Pons (tissue), 1 donor: ENCODE measurements at regions not wholly inside any gene's neighbourhood (a gene's known extent, or its start where the extent isn't known, plus 50 kb on each side); places are given as distances from the start of the nearest gene placed in this dataset.

ENCODE experiments used
- DNase-seq: peaks from one replicate; pipeline ENCODE4 v3.0.0-alpha.2; 2016; ENCODE audit warnings: low spot score

DNA sequence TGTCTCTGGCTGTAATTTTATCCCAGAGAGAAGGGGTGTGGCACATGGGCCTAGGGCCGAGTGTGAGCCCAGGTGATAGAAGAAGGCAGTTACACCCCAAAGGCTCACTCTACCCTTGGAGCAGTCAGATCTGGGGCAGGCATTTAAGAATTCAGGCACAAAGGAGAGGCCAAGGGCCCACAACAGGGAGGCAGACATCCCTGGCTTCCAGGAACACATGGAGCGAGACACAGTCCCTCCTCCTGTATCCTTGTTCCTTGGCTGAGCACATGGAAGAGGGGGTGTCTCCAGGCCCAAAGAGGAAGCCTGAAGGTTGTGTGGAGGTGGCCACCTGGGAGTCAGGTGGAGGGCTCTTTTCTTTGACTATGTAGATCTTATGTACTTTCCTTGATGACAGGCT lies 286.2 kb downstream of the RPS24 start:
- no peak for DNase-seq

DNA sequence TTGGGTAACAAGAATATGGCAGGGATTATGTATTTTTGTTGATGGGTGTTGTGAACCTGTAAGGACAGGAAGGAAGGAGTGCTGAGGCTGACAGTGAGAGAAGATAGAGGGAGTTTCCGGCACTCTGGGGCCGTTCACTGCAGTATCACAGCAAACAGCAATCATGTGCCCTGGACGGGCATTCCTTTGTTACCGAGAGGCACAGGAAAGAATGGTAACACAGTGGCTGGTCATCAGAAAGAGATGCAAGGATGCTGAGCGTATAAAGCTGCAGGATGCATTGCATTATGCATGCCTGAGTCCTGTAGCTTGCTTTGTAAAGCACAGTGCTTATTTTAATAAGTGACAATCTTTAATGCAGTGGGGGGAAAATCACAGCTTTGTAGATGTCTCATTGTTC lies 286.8 kb downstream of the RPS24 start:
- DNase-seq: no peak

DNA sequence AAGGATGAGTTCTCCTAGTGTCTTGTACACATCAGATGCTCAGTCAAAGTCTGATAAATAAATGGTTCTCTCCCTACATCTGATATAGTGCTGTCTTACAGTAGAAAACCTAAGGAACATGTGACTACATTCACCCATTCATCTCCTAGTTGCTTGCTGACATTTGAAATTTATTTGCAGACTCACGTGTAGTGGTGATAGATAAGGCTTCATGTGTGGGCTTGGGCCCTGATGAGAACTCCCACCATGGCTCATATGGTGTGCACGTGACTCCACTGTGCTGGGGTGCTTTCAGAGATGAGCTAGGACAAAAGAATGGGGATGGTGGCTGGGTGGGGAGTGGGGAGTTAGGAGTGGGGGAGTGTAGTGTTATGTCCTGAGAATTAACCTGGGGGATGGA lies 287.3 kb downstream of the RPS24 start:
- no peak for DNase-seq

DNA sequence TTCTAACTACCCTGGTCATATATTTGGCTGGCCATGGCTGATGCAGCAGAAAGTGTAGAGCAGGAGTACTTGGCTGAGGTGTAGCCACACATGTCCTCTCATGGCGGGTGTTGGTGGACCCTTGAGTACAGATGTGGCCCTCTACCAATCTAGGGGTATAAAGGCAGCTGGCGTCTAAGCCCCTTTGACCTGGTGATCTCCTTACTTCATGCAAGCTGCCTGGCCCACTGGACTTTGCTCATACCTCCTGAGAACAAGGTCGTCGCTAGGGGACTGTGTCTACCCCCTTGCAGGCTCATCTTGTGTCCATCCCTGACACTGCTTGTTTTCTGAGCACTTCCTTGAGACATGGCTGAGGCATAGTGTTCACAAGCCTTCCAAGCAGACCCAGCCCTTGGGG lies 287.8 kb downstream of the RPS24 start:
- DNase-seq: no peak

DNA sequence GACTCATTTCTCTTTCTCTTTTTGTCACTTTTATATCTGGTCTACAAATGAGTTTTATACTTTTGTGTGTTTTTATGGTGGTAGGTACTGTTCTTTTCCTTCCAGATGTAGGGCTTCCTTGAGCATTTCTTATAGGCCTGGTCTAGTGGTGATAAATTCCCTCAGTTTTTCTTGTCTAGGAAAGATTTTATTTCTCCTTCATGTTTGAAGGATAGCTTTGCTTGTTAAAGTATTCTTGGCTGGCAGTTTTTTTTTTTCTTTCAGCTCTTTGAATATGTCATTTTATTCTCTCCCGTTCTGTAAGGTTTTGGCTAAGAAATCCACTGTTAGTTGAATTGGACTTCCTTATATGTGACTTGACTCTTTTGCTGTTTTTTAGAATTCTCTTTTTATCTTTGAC lies 292.7 kb downstream of the RPS24 start:
- no peak for DNase-seq

DNA sequence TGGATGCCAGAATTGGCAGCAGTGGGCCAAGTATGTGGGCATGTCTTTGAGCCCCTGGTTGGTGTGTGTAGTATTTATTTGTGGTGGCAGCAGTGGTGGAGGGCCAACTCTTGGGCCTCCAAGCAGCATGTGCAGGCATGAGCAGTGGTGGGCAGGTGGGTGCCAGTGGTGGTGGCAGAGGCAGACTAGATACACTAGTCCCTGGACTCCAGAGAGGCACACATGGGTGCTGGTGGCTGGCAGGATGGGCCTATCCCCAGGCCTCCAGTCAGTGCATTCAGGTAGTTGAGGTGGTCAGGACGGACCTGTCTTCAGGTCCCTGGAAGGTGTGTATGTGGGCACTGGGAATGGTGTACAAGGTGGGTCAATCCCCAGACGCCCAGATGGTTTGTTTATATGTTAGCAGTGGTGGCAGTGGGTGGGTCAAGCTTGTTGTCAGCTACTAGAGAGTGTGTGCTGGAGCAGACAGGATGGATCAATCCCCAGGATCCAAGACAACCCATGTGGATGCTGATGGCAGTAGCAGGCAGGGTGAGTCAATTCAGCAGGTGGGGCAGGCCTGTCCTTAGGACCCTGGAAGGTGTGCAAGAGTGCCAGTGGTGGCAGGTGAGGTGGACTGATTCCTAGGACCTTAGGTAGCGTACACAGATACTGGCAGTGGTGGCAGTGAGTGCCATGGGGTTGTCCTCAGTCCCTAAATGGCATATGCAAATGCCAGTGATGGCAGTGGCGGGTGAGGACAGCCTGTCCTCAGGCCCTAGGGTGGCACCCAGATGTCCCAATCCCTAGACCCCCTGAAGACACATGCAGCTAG lies 294.3 kb downstream of the RPS24 start:
- no peak for DNase-seq

DNA sequence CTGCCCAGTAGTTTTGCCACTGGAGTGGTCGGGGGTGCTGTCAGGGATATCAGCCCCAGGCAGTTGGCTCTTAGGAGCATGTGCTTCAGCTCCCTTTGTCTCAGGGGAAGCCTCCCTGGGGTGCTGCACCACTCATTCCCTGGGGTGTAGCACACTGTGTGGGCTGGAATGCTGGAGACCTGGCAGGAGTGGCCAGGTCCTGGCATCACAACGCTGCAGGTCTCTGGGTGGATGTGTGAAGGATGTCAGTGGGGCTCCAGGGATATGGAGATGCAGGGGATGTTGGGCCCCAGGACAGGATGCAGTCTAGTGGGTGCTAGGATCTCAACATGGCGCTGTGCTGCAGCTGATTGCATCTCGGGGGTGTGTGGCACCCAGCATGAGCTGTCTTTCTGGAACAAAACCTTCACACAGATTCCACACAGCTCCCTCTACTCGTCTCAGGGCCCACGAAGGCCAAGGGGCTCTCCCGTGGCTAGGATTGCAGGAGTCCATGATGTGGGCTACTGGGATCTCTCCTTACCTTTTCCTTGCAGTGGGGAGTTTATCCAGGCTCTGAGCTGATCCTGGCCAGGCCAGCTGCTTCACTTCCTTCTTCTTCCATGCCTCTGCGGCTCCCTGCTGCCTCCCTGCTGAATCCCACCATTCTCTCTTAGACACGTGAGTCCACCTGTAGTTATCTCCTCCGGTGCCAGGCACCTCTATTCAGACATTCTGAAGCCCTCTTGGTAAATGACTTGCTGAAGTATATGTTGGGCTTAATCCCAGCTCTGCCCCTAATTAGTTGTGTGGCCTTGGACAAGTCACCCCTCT lies 295.1 kb downstream of the RPS24 start:
- DNase-seq: no peak

DNA sequence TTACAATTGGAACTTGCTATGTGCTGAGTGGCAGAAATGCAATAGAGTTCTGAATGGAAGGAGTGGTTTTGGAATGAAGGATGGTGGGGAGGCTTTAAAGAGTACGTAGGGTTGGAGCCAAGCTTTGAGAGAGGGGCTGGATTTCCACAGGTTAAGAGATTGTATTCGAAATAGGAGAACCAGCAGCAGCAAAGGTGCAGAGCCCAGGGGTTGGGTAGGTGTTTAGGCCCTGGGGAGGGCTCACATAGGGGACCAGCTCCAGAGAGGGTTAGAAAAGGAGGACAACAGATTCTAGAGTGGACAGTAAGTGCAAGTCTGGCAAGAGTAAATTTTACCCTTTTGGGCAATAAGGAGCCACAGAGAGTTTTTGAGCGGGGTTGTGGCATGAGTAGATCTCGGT lies 297.2 kb downstream of the RPS24 start:
- no peak for DNase-seq

DNA sequence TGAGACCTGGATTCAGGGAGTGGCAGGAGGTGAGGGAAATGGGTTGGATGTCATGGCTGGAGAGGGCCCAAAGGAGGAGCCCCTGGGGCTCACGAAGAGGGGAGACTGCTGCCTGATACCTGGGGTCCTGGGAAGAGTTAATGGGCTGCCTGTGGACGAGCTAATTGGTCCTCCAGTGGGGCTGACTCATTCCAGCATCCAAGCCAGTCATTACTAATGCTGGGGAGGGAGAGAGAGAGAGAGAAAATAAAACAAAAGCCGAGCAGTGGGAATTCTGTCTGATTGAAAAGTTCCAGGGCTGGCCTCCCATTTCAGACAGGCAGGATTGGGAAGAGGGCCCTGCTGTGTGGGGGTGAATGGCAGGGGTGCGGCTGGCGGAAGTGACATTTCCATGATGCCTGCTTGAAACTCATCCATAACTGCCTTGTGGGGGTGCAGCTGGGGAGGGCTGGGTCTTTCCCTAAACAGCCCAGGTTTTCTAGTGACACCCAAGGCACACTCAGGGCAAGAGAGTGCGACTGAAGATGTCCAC lies 297.8 kb downstream of the RPS24 start:
- DNase-seq: no peak

DNA sequence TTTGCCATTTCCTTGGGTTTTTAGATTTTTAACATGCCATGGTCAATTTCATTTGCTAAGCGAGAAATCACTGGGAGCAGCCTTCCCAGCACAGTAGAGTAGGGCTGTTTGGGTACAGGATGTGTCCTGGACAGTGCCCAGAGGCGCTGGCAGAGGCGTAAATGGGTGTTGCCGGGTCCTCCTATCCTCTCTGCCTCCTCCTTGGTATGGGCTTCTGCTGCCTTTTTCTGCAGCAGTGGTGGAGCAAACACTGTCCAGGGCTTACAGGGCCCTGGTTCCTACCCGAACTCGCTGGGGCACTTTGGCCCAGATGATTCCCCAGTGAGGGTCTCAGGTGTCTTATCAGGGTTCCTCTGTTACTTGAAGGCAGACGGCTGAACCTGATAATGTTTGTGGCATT lies 298.3 kb downstream of the RPS24 start:
- no peak for DNase-seq

DNA sequence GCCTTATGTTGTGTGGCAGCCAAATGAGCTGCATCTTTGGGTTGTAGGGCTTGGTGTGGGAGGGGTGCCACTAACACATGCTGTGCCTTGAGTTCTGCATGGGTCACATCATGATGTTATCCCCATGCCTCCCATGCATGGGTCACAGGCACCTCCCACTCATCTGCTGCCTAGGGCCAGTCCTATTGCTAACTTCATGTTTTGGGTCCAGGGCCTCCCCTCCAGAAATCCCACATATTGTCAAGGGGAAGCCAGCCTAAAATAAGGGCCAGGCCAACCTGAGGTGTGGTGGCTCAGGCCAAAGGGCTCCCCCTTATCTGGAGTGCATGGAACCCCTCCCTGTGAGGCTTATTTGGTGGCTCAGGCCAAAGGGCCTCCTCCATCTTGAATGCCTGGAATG lies 299.0 kb downstream of the RPS24 start:
- DNase-seq: no peak

DNA sequence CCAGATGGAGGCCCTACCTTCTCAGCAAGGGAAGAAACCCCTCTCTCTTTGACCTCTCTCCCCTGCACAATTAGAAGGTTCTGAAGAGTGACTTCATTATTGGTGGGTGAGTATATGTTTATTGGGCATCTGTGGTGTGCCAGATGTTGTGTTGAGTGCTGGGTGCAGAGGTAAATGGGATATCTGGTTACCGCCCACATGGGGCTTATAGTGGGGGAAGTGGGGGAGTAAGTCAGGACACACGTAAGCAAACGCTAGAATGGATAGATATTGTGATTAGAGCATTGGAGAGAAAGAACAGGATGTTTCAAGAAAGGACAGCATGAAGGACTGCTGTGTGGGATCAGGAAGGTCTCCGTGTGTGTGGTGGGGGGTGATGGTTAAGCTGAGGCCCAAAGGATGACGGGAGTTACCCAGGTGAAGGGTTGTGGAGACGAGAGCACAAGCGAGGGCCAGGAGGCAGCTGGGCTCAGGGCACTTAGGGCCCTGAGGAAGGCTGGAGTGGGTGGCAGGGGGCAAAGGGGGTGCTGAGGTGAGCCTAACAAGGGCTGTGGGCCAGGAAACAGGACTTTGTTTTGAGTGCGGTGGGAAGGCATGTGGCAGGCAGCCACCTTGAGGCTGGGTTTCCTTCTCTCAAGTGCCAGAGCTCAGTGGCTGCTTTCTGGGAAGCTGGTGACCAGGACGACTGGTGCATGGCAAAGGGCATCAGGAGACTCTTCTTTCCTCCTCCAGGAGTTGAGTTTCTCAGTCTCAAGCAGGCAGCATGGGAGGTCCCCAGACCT lies 299.9 kb downstream of the RPS24 start:
- no peak for DNase-seq

DNA sequence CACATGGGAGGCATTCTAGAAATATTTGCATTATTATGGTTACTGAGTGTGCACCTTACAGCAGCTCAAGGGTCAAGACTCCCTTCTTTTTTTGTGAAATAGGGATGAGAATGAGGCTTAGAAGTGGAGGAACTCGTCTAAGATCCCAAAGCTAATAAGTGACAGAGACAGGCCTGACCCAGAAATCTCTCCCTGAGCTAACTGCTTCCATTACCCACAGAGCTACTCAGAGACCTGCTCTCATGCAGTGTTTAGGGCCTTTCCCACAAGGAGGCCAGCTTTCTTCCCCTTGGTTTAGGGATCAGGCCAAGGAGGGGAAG lies 301.7 kb downstream of the RPS24 start:
- no peak for DNase-seq

DNA sequence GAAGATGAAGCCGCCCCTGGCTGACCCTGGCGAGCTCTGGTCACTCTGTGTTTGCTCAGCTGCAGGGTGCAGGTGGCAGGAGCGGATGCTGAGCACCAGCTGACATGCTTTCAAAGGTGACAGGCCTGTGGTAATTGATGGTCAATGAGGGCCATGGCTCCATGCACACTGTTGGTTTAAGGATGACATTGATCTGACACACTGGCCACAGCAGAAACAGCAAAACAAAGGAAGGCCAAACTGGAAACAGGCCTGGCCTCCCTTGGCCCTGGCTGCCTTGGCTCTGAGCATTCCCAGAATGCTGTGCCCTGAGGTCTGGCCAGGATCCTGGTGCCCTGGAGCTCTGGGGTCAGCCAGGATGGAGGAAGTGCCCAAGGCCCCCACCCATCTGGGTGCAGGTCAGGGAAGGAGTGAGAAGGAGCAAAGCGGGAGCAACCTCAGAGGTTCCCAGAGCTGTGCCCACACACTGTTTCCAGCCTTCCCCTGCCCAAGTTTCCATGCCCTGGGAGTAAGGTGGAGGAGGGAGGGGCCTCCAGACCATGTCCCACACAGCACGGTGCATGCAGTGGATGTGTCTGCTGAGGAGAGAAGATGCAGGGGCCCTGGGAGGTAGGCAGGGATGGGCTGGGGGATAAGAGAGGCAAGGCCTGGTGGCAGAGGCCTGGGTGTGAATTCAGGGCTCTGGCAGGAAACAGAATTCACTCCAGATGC lies 302.2 kb downstream of the RPS24 start:
- DNase-seq: no peak

DNA sequence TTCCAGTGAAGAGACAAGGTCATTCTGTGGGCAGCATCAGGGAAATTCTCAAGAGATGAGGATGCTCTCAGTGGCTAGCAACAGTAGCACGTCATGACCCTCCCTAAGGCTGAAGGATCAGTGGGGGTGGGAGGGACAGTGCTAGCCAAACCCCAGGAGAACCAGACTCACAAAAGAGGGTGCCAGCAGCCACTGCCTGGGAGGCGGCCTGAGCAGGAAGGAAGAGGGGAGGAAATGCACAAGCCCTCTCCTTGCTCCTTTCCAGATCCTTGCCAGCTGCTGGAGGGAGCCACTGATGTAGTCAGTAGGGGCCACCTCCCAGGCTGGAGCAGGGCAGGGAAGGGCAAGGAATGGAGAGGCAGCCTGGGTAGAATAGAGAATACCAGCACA lies 302.7 kb downstream of the RPS24 start:
- DNase-seq: no peak

DNA sequence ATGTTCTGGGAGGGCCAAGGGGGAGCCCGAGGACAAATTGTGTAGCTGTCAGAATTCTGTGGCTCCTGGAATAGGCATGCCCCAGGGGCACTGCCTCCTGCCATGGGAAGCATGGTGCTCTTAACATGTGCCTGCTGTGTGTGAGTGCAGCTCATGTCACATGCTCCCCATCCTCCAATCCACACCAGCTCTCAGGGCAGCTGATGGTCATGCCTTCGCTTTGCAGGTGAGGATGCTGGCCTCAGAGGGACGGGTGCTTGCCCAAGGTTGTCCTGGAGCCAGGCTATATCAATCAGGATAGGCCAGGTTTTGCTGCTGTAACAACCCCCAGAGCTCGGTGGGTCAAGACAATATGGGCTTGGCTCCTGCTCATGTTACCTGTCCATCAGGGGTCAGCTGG lies 303.4 kb downstream of the RPS24 start:
- DNase-seq: no peak

DNA sequence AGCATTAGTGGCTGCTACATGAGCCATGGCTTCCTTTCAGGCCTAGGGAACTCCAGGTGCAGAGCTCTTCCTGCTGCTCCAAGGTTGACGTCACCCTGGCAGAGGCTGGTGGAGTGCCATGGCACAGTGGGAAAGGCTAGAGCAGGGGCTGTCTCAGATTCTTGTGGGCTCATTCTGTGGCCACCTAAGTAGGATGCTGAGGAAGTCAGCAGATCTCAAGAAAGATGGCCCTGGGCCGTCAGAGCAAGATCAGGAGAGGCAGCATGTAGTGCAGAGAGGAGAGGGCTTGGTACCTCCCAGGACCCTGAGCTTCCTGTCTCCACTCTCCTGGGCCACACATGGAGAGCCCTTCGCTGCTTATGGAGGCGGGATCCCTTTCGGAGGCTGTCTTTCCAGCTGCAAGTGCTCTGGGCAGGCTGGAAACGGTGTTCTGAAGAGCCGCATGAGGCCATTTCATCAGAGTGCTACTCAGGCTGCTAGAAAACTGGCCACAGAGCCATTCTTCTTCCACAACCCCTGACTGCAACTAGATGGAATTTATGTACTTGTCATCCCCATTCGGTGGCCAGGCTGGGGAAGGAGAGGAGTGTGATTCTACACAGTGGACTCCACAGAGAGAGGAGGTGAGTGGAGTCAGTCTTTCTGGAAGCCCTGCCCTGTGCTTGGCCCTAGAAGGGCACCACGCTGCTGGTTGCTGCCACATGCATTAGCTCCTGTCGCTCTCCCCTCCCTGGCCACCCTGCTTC lies 304.2 kb downstream of the RPS24 start:
- DNase-seq: no peak

DNA sequence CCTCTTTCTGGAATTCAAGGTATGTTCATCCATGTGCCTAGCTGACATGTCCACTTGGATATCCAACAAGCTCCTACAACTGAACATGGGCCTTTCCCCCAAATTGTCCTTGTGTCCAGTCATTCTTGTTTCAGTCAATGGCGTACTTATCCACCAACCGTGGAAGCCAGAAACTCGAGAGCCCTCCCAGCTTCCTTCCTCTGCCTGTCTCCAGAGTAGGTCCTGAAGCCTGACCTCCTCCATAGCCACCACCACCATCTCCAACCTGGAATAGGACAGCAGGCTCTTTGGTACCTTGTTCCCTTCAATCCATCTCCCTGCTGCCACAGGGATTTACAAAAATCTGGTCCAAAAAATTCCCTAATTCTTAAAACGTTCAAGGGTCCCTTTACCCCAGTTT lies 305.1 kb downstream of the RPS24 start:
- no peak for DNase-seq

DNA sequence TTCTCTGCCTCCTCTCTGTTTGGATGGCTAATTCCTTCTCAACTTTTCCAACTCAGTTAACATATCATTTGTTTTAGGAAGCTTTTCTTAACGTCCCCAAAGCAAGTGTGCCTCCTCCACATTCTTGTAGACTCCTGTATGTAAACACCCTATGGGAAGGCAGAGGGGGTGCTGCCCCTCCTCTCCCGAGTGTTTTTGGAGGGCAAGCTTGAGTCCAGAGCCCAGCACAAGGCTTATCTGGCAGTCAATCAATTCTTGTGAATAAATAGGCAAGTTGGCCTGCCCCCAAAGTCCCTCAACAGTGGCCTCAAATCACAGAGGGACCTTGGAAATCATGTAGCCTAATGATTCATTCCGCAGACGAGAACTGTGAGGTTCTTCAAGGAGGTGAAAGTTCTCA lies 305.6 kb downstream of the RPS24 start:
- peak; percentile 21 for DNase-seq

DNA sequence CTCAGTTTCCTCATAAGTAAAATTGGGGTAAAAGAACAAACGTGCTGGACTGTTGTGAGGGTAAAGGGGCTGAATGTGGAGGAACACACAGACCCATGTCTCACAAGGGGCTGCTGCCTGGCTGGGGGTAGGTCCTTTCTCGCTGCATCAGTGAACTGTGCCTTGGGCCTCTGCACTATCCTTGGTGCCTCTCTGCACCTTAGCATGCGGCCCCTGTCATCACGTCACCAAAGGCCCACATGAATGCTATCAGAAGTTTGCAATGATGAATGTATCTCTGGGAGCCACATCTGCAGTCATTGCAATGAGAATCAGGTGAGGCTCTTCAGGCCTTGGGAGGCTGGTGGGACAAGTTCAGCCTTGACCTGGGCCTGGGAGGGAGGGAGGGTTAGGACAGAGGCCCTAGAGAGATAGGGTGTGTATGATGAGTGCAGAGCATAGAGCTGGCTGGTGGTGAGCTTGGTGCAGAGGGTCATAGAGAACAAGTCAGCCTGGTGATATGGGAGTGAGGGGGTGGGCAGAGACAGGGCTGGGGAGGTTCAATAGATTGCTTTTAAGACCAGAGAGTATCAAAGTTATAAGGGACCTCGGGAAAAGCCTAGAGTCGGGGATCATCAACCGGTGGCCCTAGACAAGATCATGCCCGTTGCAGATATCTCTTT lies 308.4 kb downstream of the RPS24 start:
- DNase-seq: no peak
